LNCAP (cell line): ENCODE measurements at regions not wholly inside any gene's neighbourhood (a gene's known extent, or its start where the extent isn't known, plus 50 kb on each side); places are given as distances from the start of the nearest gene placed in this dataset.

ENCODE experiments used
- CTCF ChIP-seq: fragments of 450-650 bp; IDR thresholded peaks from 2 replicates; pipeline ENCODE4 v1.5.1; 2017; ENCODE audit warnings: mild to moderate bottlenecking

GRCh38 chr6:169365567-169366257, 112.1 kb upstream of the THBS2 start:
- TF ChIP-seq CTCF = no peak

- TF ChIP-seq CTCF = no peak
Measured at GRCh38 chr6:169363590-169363989, 109.9 kb upstream of the THBS2 start.

- TF ChIP-seq CTCF = no peak
Measured at GRCh38 chr6:169362501-169363121, 109.0 kb upstream of the THBS2 start.

- TF ChIP-seq CTCF = no peak
Measured at GRCh38 chr6:169345146-169345545, 91.5 kb upstream of the THBS2 start.

GRCh38 chr6:169344750-169345065, 91.1 kb upstream of the THBS2 start:
- no peak for TF ChIP-seq CTCF

GRCh38 chr6:169343886-169344749, 90.5 kb upstream of the THBS2 start:
- no peak for TF ChIP-seq CTCF

- no peak for TF ChIP-seq CTCF
Measured at GRCh38 chr6:169342710-169343109, 89.1 kb upstream of the THBS2 start.
